K562 (cell line): ENCODE measurements at regions not wholly inside any gene's neighbourhood (a gene's known extent, or its start where the extent isn't known, plus 50 kb on each side); places are given as distances from the start of the nearest gene placed in this dataset.

Experiments
- ATAC-seq: fragments of 200-7000 bp; cut with Tn5 transposase; 3 replicates; pipeline ENCODE4 v1.9.1; 2020; ENCODE audit warnings: moderate library complexity
- BruUV-seq: library from RNA; stranded (reverse); fragments of 400-500 nt; replicated peaks from 2 replicates; lab custom pipeline; 2021; lab: Mats Ljungman, UMichigan
- CTCF ChIA-PET: fragments of 300-600 bp; formaldehyde crosslinking; extraction: SDS; loops from one replicate; lab custom pipeline; 2021; ENCODE audit warnings: low intra/inter-chr PET ratio; lab: Yijun Ruan, JAX
- POLR2A ChIA-PET: fragments of 300-600, 350-650 bp; sonication (Branson Sonifier 250); formaldehyde crosslinking; extraction: SDS; loops from one replicate; lab custom pipeline; 2021; ENCODE audit warnings: antibody characterized with exemption, inconsistent platforms; lab: Yijun Ruan, JAX
- DNase-seq, 4 experiments: peaks; one replicate each; pipeline versions ENCODE4 v3.0.0 to v3.0.0-alpha.2; 2011 to 2018; ENCODE audit warnings: low spot score in 3 of 4, mixed read lengths in 3 of 4; ENCODE audit errors: extremely low read depth in 1 of 4
- FAIRE-seq: peaks from 2 replicates; lab custom pipeline; 2011; peaks lifted over from hg19 to GRCh38; lab: Jason Lieb, UNC
- H2AFZ ChIP-seq: 2 replicates; pipeline ENCODE4 v1.6.0; 2011; ENCODE audit warnings: low read depth, low read length, control low read depth, inconsistent platforms
- H3K27ac ChIP-seq: fragments of 200-600 bp; 3 replicates; pipeline ENCODE4 v1.8.0; 2011; ENCODE audit warnings: low read depth, mild to moderate bottlenecking, control low read depth, inconsistent platforms, low read length, moderate library complexity, mixed read lengths; ENCODE audit errors: extremely low read depth
- H3K27me3 ChIP-seq, 2 experiments: fragments of 300-600 bp in 1 of 2; 2 replicates in 1 of 2; 3 replicates in 1 of 2; pipeline versions ENCODE4 v1.6.0 to v1.8.0; 2011; ENCODE audit warnings: inconsistent platforms in 2 of 2, low read length in 2 of 2, mild to moderate bottlenecking in 1 of 2, mixed read lengths in 1 of 2, moderate library complexity in 1 of 2; ENCODE audit not compliant: control insufficient read depth in 2 of 2, insufficient read depth in 2 of 2
- H3K36me3 ChIP-seq: fragments of 300-600 bp; 3 replicates; pipeline ENCODE4 v1.8.0; 2011; ENCODE audit warnings: mild to moderate bottlenecking, low read length, inconsistent platforms; ENCODE audit not compliant: control insufficient read depth, insufficient read depth
- H3K4me1 ChIP-seq, 2 experiments: fragments of 200-600 bp in 1 of 2; replicated peaks in 1 of 2; 2 replicates in 1 of 2; 3 replicates in 1 of 2; pipeline versions ENCODE4 v1.5.1 to v1.8.0; 2011; ENCODE audit warnings: inconsistent platforms in 2 of 2, low read length in 2 of 2, mild to moderate bottlenecking in 1 of 2, mixed read lengths in 1 of 2, moderate library complexity in 1 of 2; ENCODE audit not compliant: control insufficient read depth in 2 of 2, insufficient read depth in 2 of 2
- H3K4me2 ChIP-seq: 2 replicates; pipeline ENCODE4 v1.6.1; 2011; ENCODE audit warnings: low read length, control low read depth, inconsistent platforms, mixed read lengths; ENCODE audit not compliant: insufficient read depth
- H3K4me3 ChIP-seq: fragments of 200-600 bp; sonication (generic), shearing (Covaris generic); 2 replicates; pipeline ENCODE4 v1.5.1; 2016; ENCODE audit warnings: control low read depth, inconsistent platforms
- H3K79me2 ChIP-seq: fragments of 200-600 bp; 3 replicates; pipeline ENCODE4 v1.8.0; 2011; ENCODE audit warnings: low read length, inconsistent platforms; ENCODE audit not compliant: control insufficient read depth, insufficient read depth
- H3K9ac ChIP-seq, 2 experiments: 2 replicates each; pipeline versions ENCODE4 v1.6.0 to v1.6.1; 2011; ENCODE audit warnings: low read depth in 2 of 2, low read length in 2 of 2, control low read depth in 1 of 2, inconsistent platforms in 1 of 2, mild to moderate bottlenecking in 1 of 2, mixed read lengths in 1 of 2; ENCODE audit not compliant: insufficient read depth in 1 of 2
- H3K9me1 ChIP-seq: one replicate; pipeline ENCODE4 v1.6.0; 2011; ENCODE audit warnings: inconsistent platforms, mild to moderate bottlenecking, low read length, moderate library complexity; ENCODE audit not compliant: control insufficient read depth, insufficient read depth
- H3K9me3 ChIP-seq: replicated peaks from 2 replicates; pipeline ENCODE4 v1.5.1; 2011; ENCODE audit warnings: low read depth, low read length, inconsistent platforms; ENCODE audit not compliant: control insufficient read depth, insufficient read depth
- H4K20me1 ChIP-seq: replicated peaks from 2 replicates; pipeline ENCODE4 v1.6.1; 2011; ENCODE audit warnings: low read length, inconsistent platforms, mixed read lengths; ENCODE audit not compliant: control insufficient read depth, insufficient read depth
- AFF4 ChIP-seq: sonication (generic); formaldehyde crosslinking; IDR thresholded peaks from 2 replicates; pipeline ENCODE4 v1.8.0; 2023; ENCODE audit warnings: mild to moderate bottlenecking, missing genetic modification reagents
- E2F6 ChIP-seq, 2 experiments: IDR thresholded peaks; 2 replicates each; pipeline ENCODE4 v1.6.1; 2011; ENCODE audit warnings: borderline replicate concordance in 1 of 2, control low read depth in 1 of 2, low read depth in 1 of 2, low read length in 1 of 2, mild to moderate bottlenecking in 1 of 2, mixed read lengths in 1 of 2, moderate library complexity in 1 of 2; ENCODE audit not compliant: insufficient read depth in 1 of 2, insufficient read length in 1 of 2, poor library complexity in 1 of 2, severe bottlenecking in 1 of 2; ENCODE audit errors: extremely low read depth in 1 of 2
- EP300 ChIP-seq: IDR thresholded peaks from 2 replicates; pipeline ENCODE4 v1.6.1; 2012; ENCODE audit warnings: low read length, improper control_type of control experiment
- PATZ1 ChIP-seq: fragments of 250-450 bp; sonication (Bioruptor Pico); IDR thresholded peaks from 2 replicates; pipeline ENCODE4 v1.5.0; 2020; ENCODE audit warnings: mild to moderate bottlenecking, borderline replicate concordance
- SNAPC5 ChIP-seq: fragments of 250-450 bp; sonication (Bioruptor Pico); IDR thresholded peaks from 2 replicates; pipeline ENCODE4 v1.8.0; 2021; ENCODE audit warnings: moderate library complexity, mild to moderate bottlenecking, inconsistent platforms
- THRAP3 ChIP-seq: fragments of 450-650 bp; IDR thresholded peaks from 2 replicates; pipeline ENCODE4 v1.6.1; 2016; ENCODE audit warnings: mild to moderate bottlenecking, inconsistent platforms, borderline replicate concordance
- ZNF143 ChIP-seq: sonication (generic); formaldehyde crosslinking; IDR thresholded peaks from 2 replicates; pipeline ENCODE4 v1.9.0; 2022; ENCODE audit warnings: mild to moderate bottlenecking, missing genetic modification reagents
- ZNF311 ChIP-seq: fragments of 250-450 bp; sonication (Bioruptor Pico); IDR thresholded peaks from 2 replicates; pipeline ENCODE4 v1.4.0; 2020; ENCODE audit warnings: mild to moderate bottlenecking, moderate library complexity
- ZNF609 ChIP-seq: sonication (generic); formaldehyde crosslinking; IDR thresholded peaks from 2 replicates; pipeline ENCODE4 v1.8.1; 2023; ENCODE audit warnings: missing genetic modification reagents, mild to moderate bottlenecking, borderline replicate concordance
- WGBS: fragments of 100-300 bp; shearing (Covaris generic); methylation state at CpG from one replicate; pipeline ENCODE4 v1.1.6; 2016; ENCODE audit warnings: low coverage, mixed read lengths; ENCODE audit not compliant: insufficient coverage; ENCODE audit errors: missing lambda C conversion rate; 5-methylcytosine and 5-hydroxymethylcytosine counted together
- in situ Hi-C: fragments of 300-500 bp; cut with MboI; formaldehyde crosslinking; loops from 4 replicates; pipeline ENCODE4 v1.15.0; 2018; ENCODE audit warnings: inconsistent platforms, mixed read lengths
- intact Hi-C: fragments of 100-400 bp; cut with micrococcal nuclease; formaldehyde crosslinking; loops from 2 replicates; pipeline ENCODE4 v1.14.2; 2022

- Histone ChIP-seq H4K20me1 (no peaks in the 10 kb centered on the region), H3K4me1 (no peaks in the 10 kb centered on the region), H2AFZ (no peak overlapping the region), H3K4me2 (no peak overlapping the region), H3K27me3 (peaks cover 8 to 29% of the 10 kb centered on the region in 2 experiments; a peak in 4 of 5 replicates), H3K9ac (no peak overlapping the region), H3K9me1 (no peaks in the 10 kb centered on the region), H3K79me2 (no peaks in the 10 kb centered on the region), H3K36me3 (no peaks in the 10 kb centered on the region), H3K9me3 (no peaks in the 10 kb centered on the region), H3K4me3 (no peak overlapping the region), H3K27ac (no peak overlapping the region)
- ChIA-PET CTCF (no interaction called here), POLR2A (no interaction called here)
- 2% methylated on average over 5 of the region's 5 CpGs for WGBS
- FAIRE-seq (no peak), DNase-seq (no peak), ATAC-seq (no peak)
- intact Hi-C loops, result no loop called here
- BruUV-seq, result no TSS peak
- in situ Hi-C loops, result no loop called here
- no peak for TF ChIP-seq ZNF311 (CRISPR knock-in tag)
- TF ChIP-seq ZNF143, result no peak
- no peak for TF ChIP-seq EP300
- no peak for TF ChIP-seq AFF4
- TF ChIP-seq ZNF609 (CRISPR knock-in tag), result no peak
- TF ChIP-seq E2F6 (IDR thresholded peaks at IDR 0.05; ENCODE audit: borderline replicate concordance in 1 of 2, extremely low read depth in 1 of 2, insufficient read depth in 1 of 2, insufficient read length in 1 of 2, low read depth in 1 of 2, low read length in 1 of 2, poor library complexity in 1 of 2, severe bottlenecking in 1 of 2), result no peak
- no peak for TF ChIP-seq SNAPC5 (CRISPR knock-in tag)
- no peak for TF ChIP-seq THRAP3
- TF ChIP-seq PATZ1 (CRISPR knock-in tag), result no peak
Observed at GRCh38 chr6:156556811-156557210, 220.4 kb upstream of the ARID1B start.
